BLaER1 treated with 17β-estradiol and CSF1 and Interleukin-3, amounts not matched to agents 10 nM and 100 nM (cell line): ENCODE measurements at regions not wholly inside any gene's neighbourhood (a gene's known extent, or its start where the extent isn't known, plus 50 kb on each side); places are given as distances from the start of the nearest gene placed in this dataset.

ENCODE experiments used
- H3K27ac ChIP-seq, 11 experiments: shearing (Covaris generic); formaldehyde crosslinking; 2 replicates each; pipeline ENCODE4 v1.8.1; 2022
- H3K27me3 ChIP-seq, 11 experiments: shearing (Covaris generic); formaldehyde crosslinking; 2 replicates each; pipeline ENCODE4 v1.8.1; 2022
- H3K36me3 ChIP-seq, 11 experiments: shearing (Covaris generic); formaldehyde crosslinking; 2 replicates each; pipeline ENCODE4 v1.8.1; 2022
- H3K4me1 ChIP-seq, 10 experiments: shearing (Covaris generic); formaldehyde crosslinking; 2 replicates each; pipeline ENCODE4 v1.8.1; 2022
- H3K4me2 ChIP-seq, 11 experiments: shearing (Covaris generic); formaldehyde crosslinking; 2 replicates each; pipeline ENCODE4 v1.8.1; 2022
- H3K4me3 ChIP-seq, 10 experiments: shearing (Covaris generic); formaldehyde crosslinking; 2 replicates each; pipeline ENCODE4 v1.8.1; 2022
- H3K9ac ChIP-seq, 11 experiments: shearing (Covaris generic); formaldehyde crosslinking; 2 replicates each; pipeline ENCODE4 v1.8.1; 2022
- H3K9me3 ChIP-seq, 11 experiments: shearing (Covaris generic); formaldehyde crosslinking; replicated peaks in 1 of 11; 2 replicates each; pipeline ENCODE4 v1.8.1; 2022
- H4K20me1 ChIP-seq, 11 experiments: shearing (Covaris generic); formaldehyde crosslinking; 2 replicates each; pipeline ENCODE4 v1.8.1; 2022
- Cebpa-rat ChIP-seq, 11 experiments: shearing (Covaris generic); IDR thresholded peaks; 2 replicates each; pipeline ENCODE4 v1.8.1; 2022

- no peak overlapping the region for H3K4me3 ChIP-seq
- H3K9ac ChIP-seq = no peak overlapping the region
- H3K4me1 ChIP-seq = peaks cover 0 to 7% (median 0%) of the 10 kb centered on the region in 10 experiments; a peak in 2 of 20 replicates
- no peak for TF ChIP-seq Cebpa-rat (IDR thresholded peaks at IDR 0.05)
- H3K9me3 ChIP-seq = no peaks in the 10 kb centered on the region
- no peaks in the 10 kb centered on the region for H3K27me3 ChIP-seq
- no peak overlapping the region for H3K27ac ChIP-seq
- H3K4me2 ChIP-seq = no peak overlapping the region
- no peaks in the 10 kb centered on the region for H3K36me3 ChIP-seq
- H4K20me1 ChIP-seq = no peaks in the 10 kb centered on the region
Measured at GRCh38 chr4:100838286-100838685, 320.5 kb upstream of the EMCN start.

- Histone ChIP-seq H3K27me3 (no peaks in the 10 kb centered on the region), H3K4me2 (no peak overlapping the region), H4K20me1 (no peaks in the 10 kb centered on the region), H3K4me1 (no peaks in the 10 kb centered on the region), H3K4me3 (no peak overlapping the region), H3K27ac (no peak overlapping the region), H3K9me3 (no peaks in the 10 kb centered on the region), H3K9ac (no peak overlapping the region), H3K36me3 (no peaks in the 10 kb centered on the region)
- no peak for TF ChIP-seq Cebpa-rat (IDR thresholded peaks at IDR 0.05)
Measured at GRCh38 chr4:100836929-100837328, 319.1 kb upstream of the EMCN start.

GRCh38 chr4:100834616-100835015 lies 316.8 kb upstream of the EMCN start:
- H4K20me1 ChIP-seq = no peaks in the 10 kb centered on the region
- no peak overlapping the region for H3K27ac ChIP-seq
- H3K9ac ChIP-seq = no peak overlapping the region

GRCh38 chr4:100833906-100834305 lies 316.1 kb upstream of the EMCN start:
- Histone ChIP-seq H3K9me3 (peaks cover 0 to 7% (median 0%) of the 10 kb centered on the region in 11 experiments; a peak in 4 of 22 replicates), H3K27ac (no peak overlapping the region), H3K27me3 (no peaks in the 10 kb centered on the region), H3K36me3 (no peaks in the 10 kb centered on the region), H3K4me1 (no peaks in the 10 kb centered on the region), H3K4me3 (no peak overlapping the region), H3K4me2 (no peak overlapping the region), H4K20me1 (no peaks in the 10 kb centered on the region), H3K9ac (no peak overlapping the region)
- TF ChIP-seq Cebpa-rat (IDR thresholded peaks at IDR 0.05) = no peak

More at GRCh38 chr4:100834616-100835015, 316.8 kb upstream of the EMCN start:
- TF ChIP-seq Cebpa-rat (IDR thresholded peaks at IDR 0.05) = no peak
- Histone ChIP-seq H3K4me1 (no peaks in the 10 kb centered on the region), H3K4me2 (no peak overlapping the region), H3K36me3 (no peaks in the 10 kb centered on the region), H3K9me3 (peaks cover 0 to under 1% (median 0%) of the 10 kb centered on the region in 11 experiments; a peak in 1 of 22 replicates), H3K27me3 (no peaks in the 10 kb centered on the region), H3K4me3 (no peak overlapping the region)

- no peak for TF ChIP-seq Cebpa-rat (IDR thresholded peaks at IDR 0.05)
- peaks cover 0 to 7% (median 0%) of the 10 kb centered on the region in 11 experiments; a peak in 4 of 22 replicates for H3K9me3 ChIP-seq
- H3K4me3 ChIP-seq = no peak overlapping the region
- no peak overlapping the region for H3K9ac ChIP-seq
- H4K20me1 ChIP-seq = no peaks in the 10 kb centered on the region
- H3K36me3 ChIP-seq = no peaks in the 10 kb centered on the region
- H3K27me3 ChIP-seq = no peaks in the 10 kb centered on the region
- H3K4me2 ChIP-seq = no peak overlapping the region
- H3K4me1 ChIP-seq = 0 out of 20 replicates have a peak, but pooled peaks cover 0 to 5% (median 0%) of the 10 kb centered on the region in 10 experiments
- H3K27ac ChIP-seq = no peak overlapping the region
Measured at GRCh38 chr4:100828986-100829685, 311.3 kb upstream of the EMCN start.

GRCh38 chr4:100828364-100828763 lies 310.5 kb upstream of the EMCN start:
- H4K20me1 ChIP-seq = no peaks in the 10 kb centered on the region
- no peaks in the 10 kb centered on the region for H3K36me3 ChIP-seq
- H3K27me3 ChIP-seq = no peaks in the 10 kb centered on the region
- peaks cover 0 to 7% (median 0%) of the 10 kb centered on the region in 11 experiments; a peak in 4 of 22 replicates for H3K9me3 ChIP-seq
- 0 out of 20 replicates have a peak, but pooled peaks cover 0 to 5% (median 0%) of the 10 kb centered on the region in 10 experiments for H3K4me1 ChIP-seq
- no peak for TF ChIP-seq Cebpa-rat (IDR thresholded peaks at IDR 0.05)
- no peak overlapping the region for H3K4me3 ChIP-seq
- H3K9ac ChIP-seq = no peak overlapping the region
- no peak overlapping the region for H3K27ac ChIP-seq
- no peak overlapping the region for H3K4me2 ChIP-seq

GRCh38 chr4:100827756-100828155 lies 309.9 kb upstream of the EMCN start:
- H3K4me2 ChIP-seq = no peak overlapping the region
- H3K4me1 ChIP-seq = 0 out of 20 replicates have a peak, but pooled peaks cover 0 to 5% (median 0%) of the 10 kb centered on the region in 10 experiments
- peaks cover 0 to 7% (median 0%) of the 10 kb centered on the region in 11 experiments; a peak in 4 of 22 replicates for H3K9me3 ChIP-seq
- no peaks in the 10 kb centered on the region for H3K36me3 ChIP-seq
- H3K27me3 ChIP-seq = no peaks in the 10 kb centered on the region
- no peak overlapping the region for H3K4me3 ChIP-seq
- no peak overlapping the region for H3K9ac ChIP-seq
- no peak for TF ChIP-seq Cebpa-rat (IDR thresholded peaks at IDR 0.05)
- no peak overlapping the region for H3K27ac ChIP-seq
- H4K20me1 ChIP-seq = no peaks in the 10 kb centered on the region

GRCh38 chr4:100826808-100827548 lies 309.2 kb upstream of the EMCN start:
- no peak for TF ChIP-seq Cebpa-rat (IDR thresholded peaks at IDR 0.05)
- H3K4me1 ChIP-seq = 0 out of 20 replicates have a peak, but pooled peaks cover 0 to 5% (median 0%) of the 10 kb centered on the region in 10 experiments

GRCh38 chr4:100826067-100826466 lies 308.2 kb upstream of the EMCN start:
- Histone ChIP-seq H3K9me3 (peaks cover 0 to 7% (median 0%) of the 10 kb centered on the region in 11 experiments; a peak in 4 of 22 replicates), H3K4me2 (no peak overlapping the region), H3K27me3 (no peaks in the 10 kb centered on the region), H4K20me1 (no peaks in the 10 kb centered on the region), H3K36me3 (no peaks in the 10 kb centered on the region), H3K27ac (no peak overlapping the region), H3K4me1 (0 out of 20 replicates have a peak, but pooled peaks cover 0 to 5% (median 0%) of the 10 kb centered on the region in 10 experiments), H3K4me3 (no peak overlapping the region), H3K9ac (no peak overlapping the region)
- no peak for TF ChIP-seq Cebpa-rat (IDR thresholded peaks at IDR 0.05)

More at GRCh38 chr4:100826808-100827548, 309.2 kb upstream of the EMCN start:
- no peak overlapping the region for H3K9ac ChIP-seq
- H3K4me3 ChIP-seq = no peak overlapping the region
- no peaks in the 10 kb centered on the region for H4K20me1 ChIP-seq
- no peaks in the 10 kb centered on the region for H3K27me3 ChIP-seq
- peaks cover 0 to 7% (median 0%) of the 10 kb centered on the region in 11 experiments; a peak in 4 of 22 replicates for H3K9me3 ChIP-seq
- H3K27ac ChIP-seq = no peak overlapping the region
- H3K36me3 ChIP-seq = no peaks in the 10 kb centered on the region
- no peak overlapping the region for H3K4me2 ChIP-seq
